ENCODE measurements at regions not wholly inside any gene's neighbourhood (a gene's known extent, or its start where the extent isn't known, plus 50 kb on each side); places are given as distances from the start of the nearest gene placed in this dataset.

DNA sequence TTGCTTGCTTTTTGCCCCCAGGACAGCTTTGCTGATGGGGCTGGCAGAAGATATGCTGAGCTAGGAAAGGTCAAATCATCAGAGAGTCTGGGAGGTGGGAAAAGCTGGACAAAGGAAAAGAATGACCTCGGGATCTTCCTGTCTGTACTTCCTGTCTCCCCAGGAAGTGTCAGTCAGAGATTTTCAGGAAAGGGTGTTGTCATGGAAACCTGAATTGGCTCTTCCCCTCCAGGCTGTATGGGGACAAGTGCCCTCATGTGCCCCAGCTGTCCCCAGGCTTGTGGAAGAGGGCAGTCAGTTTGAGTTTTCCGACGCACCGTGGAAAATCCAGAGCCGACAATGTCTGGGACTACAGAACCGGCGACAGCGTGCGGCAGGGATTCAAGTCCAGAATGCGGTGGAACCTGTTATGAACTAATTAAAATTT, 122.7 kb upstream of the ZFHX3 start:
- no peaks in the 10 kb centered on the region for H4K20me1 ChIP-seq (ENCODE audit: control insufficient read depth, insufficient read depth, low read depth, low read length)
- no peak overlapping the region for H3K4me2 ChIP-seq (ENCODE audit: low read length)
- H3K9me2 ChIP-seq (replicated peaks; ENCODE audit: control insufficient read depth, low read length), result no peaks in the 10 kb centered on the region
- TF ChIP-seq EZH2phosphoT487 (IDR thresholded peaks at IDR 0.05; ENCODE audit: borderline replicate concordance, low read length), result no peak
- TF ChIP-seq, protein P1, sequence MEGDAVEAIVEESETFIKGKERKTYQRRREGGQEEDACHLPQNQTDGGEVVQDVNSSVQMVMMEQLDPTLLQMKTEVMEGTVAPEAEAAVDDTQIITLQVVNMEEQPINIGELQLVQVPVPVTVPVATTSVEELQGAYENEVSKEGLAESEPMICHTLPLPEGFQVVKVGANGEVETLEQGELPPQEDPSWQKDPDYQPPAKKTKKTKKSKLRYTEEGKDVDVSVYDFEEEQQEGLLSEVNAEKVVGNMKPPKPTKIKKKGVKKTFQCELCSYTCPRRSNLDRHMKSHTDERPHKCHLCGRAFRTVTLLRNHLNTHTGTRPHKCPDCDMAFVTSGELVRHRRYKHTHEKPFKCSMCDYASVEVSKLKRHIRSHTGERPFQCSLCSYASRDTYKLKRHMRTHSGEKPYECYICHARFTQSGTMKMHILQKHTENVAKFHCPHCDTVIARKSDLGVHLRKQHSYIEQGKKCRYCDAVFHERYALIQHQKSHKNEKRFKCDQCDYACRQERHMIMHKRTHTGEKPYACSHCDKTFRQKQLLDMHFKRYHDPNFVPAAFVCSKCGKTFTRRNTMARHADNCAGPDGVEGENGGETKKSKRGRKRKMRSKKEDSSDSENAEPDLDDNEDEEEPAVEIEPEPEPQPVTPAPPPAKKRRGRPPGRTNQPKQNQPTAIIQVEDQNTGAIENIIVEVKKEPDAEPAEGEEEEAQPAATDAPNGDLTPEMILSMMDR (IDR thresholded peaks at IDR 0.05; ENCODE audit: low read depth, low read length, poor library complexity, severe bottlenecking), result no peak
- H3K79me2 ChIP-seq (ENCODE audit: control insufficient read depth, low read length), result no peaks in the 10 kb centered on the region
- H3F3A ChIP-seq (ENCODE audit: control insufficient read depth, insufficient read depth), result no peaks in the 10 kb centered on the region
- no peak overlapping the region for H3K4me3 ChIP-seq (ENCODE audit: low read length)
- no peaks in the 10 kb centered on the region for H3K4me1 ChIP-seq (ENCODE audit: control insufficient read depth, low read length)
- no peaks in the 10 kb centered on the region for H3K36me3 ChIP-seq (ENCODE audit: control insufficient read depth, low read length)
- no peaks in the 10 kb centered on the region for H3K27me3 ChIP-seq (ENCODE audit: control insufficient read depth, low read length)
- H3K9me3 ChIP-seq (ENCODE audit: control insufficient read depth, insufficient read depth, low read length), result no peaks in the 10 kb centered on the region
- H3K27ac ChIP-seq (ENCODE audit: low read depth, low read length), result no peak overlapping the region

DNA sequence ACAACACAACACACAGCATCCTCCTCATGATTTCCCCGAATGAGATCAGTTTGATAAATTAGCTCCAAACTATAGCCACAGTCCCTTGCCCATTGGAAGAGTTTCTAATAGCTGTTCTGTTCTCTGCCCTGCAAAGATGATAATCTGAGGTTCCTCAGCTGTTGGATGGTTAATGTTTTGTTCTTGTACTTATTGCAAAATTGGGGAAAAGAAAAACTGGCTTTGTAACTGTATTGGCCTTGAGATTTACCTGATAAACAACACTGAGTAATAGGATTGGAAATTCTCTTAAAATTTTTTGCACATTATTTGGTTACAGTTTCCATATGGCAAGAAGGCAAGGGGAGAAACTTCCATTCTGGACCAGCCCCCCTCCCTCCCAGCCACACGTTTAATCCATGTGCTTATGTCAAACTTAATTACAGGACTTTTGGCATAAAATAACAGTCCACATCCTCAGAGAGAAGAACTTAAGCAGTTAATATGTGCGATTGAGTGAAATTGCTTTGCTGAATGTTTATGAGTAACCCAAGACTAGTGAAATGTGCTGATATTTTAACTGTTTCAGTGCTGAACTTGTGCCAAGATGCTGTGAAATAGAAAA, 119.1 kb upstream of the ZFHX3 start:
- Histone ChIP-seq H3K4me1 (ENCODE audit: control insufficient read depth, low read length) (no peaks in the 10 kb centered on the region), H4K20me1 (ENCODE audit: control insufficient read depth, insufficient read depth, low read depth, low read length) (no peaks in the 10 kb centered on the region), H3K9me2 (replicated peaks; ENCODE audit: control insufficient read depth, low read length) (no peaks in the 10 kb centered on the region), H3K9me3 (ENCODE audit: control insufficient read depth, insufficient read depth, low read length) (no peaks in the 10 kb centered on the region), H3K27ac (ENCODE audit: low read depth, low read length) (no peak overlapping the region), H3F3A (ENCODE audit: control insufficient read depth, insufficient read depth) (no peaks in the 10 kb centered on the region), H3K27me3 (ENCODE audit: control insufficient read depth, low read length) (no peaks in the 10 kb centered on the region), H3K79me2 (ENCODE audit: control insufficient read depth, low read length) (no peaks in the 10 kb centered on the region), H3K36me3 (ENCODE audit: control insufficient read depth, low read length) (no peaks in the 10 kb centered on the region), H3K4me3 (ENCODE audit: low read length) (no peak overlapping the region), H3K4me2 (ENCODE audit: low read length) (no peak overlapping the region)
- TF ChIP-seq EZH2phosphoT487 (IDR thresholded peaks at IDR 0.05; ENCODE audit: borderline replicate concordance, low read length), result no peak
- TF ChIP-seq, protein P1 (IDR thresholded peaks at IDR 0.05; ENCODE audit: low read depth, low read length, poor library complexity, severe bottlenecking), result no peak

DNA sequence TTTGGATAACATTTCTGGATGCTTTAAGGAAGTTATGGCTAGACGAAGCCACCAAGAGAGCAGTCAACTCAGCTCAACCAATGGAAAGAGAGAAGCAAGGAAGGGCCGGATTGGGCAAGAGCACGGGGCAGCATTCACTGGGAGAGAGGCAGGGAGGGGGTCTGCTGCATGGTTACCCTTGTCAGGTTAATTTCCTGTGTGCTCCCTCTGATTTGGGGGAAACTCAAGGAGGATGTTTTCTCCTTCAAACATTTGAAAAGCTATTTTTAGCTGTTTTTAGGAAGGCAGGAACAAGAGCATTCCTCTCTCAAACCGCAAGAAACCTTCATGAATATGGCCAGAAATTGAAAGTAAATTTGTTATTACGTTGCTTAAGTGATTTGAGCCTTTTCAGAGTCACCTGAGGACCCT, 118.5 kb upstream of the ZFHX3 start:
- Histone ChIP-seq H3K4me3 (ENCODE audit: low read length) (no peak overlapping the region), H3K9me2 (replicated peaks; ENCODE audit: control insufficient read depth, low read length) (no peaks in the 10 kb centered on the region), H3K79me2 (ENCODE audit: control insufficient read depth, low read length) (no peaks in the 10 kb centered on the region), H3K4me2 (ENCODE audit: low read length) (no peak overlapping the region), H3K4me1 (ENCODE audit: control insufficient read depth, low read length) (no peaks in the 10 kb centered on the region), H3K9me3 (ENCODE audit: control insufficient read depth, insufficient read depth, low read length) (no peaks in the 10 kb centered on the region), H3F3A (ENCODE audit: control insufficient read depth, insufficient read depth) (no peaks in the 10 kb centered on the region), H3K36me3 (ENCODE audit: control insufficient read depth, low read length) (no peaks in the 10 kb centered on the region), H3K27me3 (ENCODE audit: control insufficient read depth, low read length) (no peaks in the 10 kb centered on the region), H3K27ac (ENCODE audit: low read depth, low read length) (no peak overlapping the region), H4K20me1 (ENCODE audit: control insufficient read depth, insufficient read depth, low read depth, low read length) (no peaks in the 10 kb centered on the region)
- TF ChIP-seq, protein P1 (IDR thresholded peaks at IDR 0.05; ENCODE audit: low read depth, low read length, poor library complexity, severe bottlenecking), result no peak
- no peak for TF ChIP-seq EZH2phosphoT487 (IDR thresholded peaks at IDR 0.05; ENCODE audit: borderline replicate concordance, low read length)

Measured in DOHH2 (cell line).